Muscle of arm (tissue), 1 donor: ENCODE measurements at regions not wholly inside any gene's neighbourhood (a gene's known extent, or its start where the extent isn't known, plus 50 kb on each side); places are given as distances from the start of the nearest gene placed in this dataset.

ENCODE experiments used
- DNase-seq: peaks from one replicate; pipeline ENCODE4 v3.0.0-alpha.2; 2013

GRCh38 chr14:49240383-49240782 lies 345.8 kb downstream of the RPS29 start:
- DNase-seq: no peak

DNA sequence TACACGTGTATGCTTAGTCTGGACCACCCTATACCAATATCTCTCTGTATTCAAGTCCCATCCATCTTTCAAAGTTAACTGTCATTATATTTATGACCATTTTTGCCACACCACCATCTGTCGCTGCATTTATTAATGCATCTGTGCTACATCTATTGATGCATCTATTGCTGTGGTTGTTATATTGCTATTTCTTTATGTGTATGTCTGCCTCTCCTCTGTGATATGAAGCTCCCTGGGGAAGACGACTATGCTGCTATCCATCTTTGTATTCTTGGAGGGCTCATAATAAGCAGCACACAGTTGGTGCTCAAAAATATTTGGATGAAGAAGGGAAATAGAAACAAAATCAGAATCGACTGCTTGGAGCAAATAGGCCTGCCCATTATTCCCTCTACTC lies 357.6 kb downstream of the RPS29 start:
- DNase-seq: no peak

DNA sequence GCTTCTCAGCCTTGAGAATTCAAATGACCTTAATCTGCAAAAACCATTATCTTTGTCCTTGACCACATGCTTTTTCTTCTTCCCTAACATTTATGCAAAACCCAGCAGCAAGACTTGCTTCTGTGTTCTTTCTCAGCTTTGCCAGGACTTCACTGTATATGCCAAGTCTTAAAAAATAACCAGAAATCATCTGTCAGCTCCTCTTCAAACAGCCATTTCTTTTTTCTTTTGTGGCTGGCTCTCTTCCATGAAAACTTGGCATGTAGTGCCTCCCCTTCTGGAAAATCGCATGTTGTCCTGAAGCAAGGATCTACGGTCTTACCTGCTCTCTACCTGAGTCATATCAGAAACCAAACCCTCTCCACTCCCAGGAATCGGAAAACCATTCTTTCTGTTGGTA lies 364.9 kb downstream of the RPS29 start:
- DNase-seq: no peak

GRCh38 chr14:49220492-49220891 lies 365.7 kb downstream of the RPS29 start:
- no peak for DNase-seq

DNA sequence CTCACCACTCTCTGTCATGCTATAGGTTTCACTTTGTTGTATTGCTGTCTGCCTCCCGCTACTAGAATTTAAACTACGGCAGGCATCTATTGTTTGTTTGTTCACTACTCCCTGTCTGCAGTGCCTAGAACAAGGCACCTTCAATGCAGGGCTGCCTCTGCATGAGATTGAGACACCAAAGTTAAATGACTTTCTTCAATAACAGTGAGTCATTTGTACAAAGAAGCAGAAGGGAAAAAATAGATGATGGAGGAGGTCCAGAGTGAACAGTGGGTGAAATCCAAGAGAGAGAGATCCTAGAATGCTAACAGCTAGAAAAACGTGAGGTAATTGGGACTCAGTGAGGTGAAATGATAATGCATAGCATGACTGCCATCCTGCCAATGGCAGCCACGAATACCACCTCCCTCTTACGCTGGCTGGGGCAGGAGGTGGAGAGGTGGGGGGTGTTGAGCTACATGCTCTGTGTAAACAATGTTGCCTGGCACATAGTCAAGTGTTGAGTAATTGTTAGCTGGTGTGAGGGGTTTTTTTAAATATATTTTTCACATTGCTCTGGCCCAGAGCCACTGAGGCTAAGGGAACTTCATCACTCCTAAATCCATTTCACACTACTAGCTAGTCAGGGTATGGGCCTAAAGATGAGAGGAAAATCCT lies 367.6 kb downstream of the RPS29 start:
- no peak for DNase-seq

- DNase-seq: no peak
Measured at GRCh38 chr14:49212721-49213120, 373.5 kb downstream of the RPS29 start.

- DNase-seq: no peak
Measured at GRCh38 chr14:49209416-49209815, 376.8 kb downstream of the RPS29 start.

DNA sequence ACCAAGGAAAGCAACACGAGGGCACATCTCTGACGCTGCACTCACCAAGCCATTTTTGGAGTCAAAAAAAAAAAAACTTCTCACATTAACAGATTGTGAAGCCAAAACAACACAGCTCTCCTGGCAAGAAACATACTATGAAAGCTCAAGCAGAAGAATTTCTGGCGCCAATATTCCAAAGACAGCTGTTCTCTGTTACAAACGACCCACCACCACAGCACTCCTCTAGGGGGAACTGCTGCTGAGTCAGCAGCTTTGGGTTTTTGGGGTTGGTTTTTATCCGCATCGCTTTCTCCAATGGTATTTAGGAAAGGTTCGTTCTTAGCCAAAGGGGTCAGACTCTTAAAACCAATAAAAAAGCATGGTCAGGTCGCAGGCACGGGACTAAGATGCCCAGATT lies 379.4 kb downstream of the RPS29 start:
- DNase-seq: peak; percentile 47

DNA sequence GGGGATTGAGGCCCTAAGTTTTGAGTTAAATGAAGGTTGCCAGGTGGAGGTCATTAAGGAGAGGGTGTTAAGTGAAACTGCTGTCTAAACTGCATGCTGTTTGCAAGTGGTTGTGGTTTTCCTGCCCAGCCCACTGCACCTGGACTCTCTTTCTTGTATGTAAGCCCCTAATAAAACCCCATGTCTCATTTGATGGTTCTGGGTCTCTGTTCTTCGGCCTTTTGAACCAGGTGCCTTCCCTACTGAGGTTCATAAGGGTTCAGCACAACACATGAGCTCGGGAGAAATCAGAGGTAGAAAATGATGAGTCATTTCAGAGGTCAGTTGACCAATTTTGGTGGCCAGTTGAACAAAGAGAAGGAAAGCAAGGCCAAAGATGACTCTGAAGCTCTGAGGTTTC lies 382.5 kb downstream of the RPS29 start:
- no peak for DNase-seq

GRCh38 chr14:49199159-49199558 lies 387.0 kb downstream of the RPS29 start:
- no peak for DNase-seq

DNA sequence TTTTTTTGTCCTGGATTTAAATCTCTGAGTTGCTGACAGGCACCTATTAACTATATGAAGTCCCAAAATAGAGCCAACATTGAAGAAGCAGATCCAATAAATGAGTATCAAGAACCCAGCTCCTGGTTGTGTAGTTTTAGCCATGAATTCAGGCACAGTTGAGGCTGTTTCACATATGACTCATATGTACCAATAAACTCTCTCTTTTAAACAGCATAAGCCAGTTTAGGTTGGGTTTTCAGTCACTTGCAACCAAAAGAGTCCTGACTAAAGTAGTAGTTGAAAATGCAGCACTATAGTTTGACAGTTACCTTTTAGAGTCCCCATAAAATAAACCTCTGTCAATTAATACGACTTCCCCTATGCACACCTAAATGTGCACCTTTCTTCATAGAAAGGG lies 389.9 kb downstream of the RPS29 start:
- DNase-seq: no peak

GRCh38 chr14:49194067-49194466 lies 392.1 kb downstream of the RPS29 start:
- DNase-seq: peak; percentile 43

GRCh38 chr14:49193332-49194065 lies 392.7 kb downstream of the RPS29 start:
- no peak for DNase-seq

DNA sequence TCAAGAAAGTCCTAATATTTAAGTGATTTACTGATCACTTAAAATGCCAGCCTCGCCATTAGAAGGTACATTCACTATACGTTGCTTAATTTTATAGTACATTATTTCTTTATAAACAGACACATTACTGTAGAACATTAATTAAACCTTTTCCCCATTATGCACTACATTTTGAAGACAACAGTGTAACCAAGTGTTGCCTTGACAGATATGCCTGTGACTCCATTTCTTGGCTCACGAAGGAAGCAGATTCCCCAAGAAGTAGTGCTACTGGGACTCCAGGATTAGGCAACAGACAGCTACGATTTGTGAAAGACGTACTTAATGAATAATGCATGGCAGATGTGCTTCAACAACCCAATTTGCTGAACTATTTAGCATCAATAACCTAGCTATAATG lies 394.8 kb downstream of the RPS29 start:
- DNase-seq: no peak

GRCh38 chr14:49189375-49189774 lies 396.8 kb downstream of the RPS29 start:
- no peak for DNase-seq

DNA sequence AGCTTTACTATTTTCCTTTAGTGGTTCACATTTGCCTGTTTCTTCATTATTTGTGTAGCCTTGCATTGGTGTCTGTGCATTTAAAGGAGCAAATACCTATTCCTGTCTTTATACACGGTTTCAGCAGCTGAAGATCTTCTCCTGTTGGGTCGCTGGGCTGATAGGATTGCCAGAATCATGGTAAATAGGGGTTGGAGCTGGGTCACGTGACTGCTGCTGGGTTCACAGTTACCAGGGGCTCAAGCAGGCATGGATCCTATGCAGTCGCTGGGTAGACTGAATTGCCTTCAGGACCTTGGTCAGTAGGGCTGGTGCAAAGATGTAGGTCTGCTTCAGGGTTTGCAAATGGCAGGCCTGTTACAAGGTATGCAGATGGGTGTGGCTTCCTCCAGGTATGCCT lies 398.4 kb downstream of the RPS29 start:
- no peak for DNase-seq

GRCh38 chr14:49173765-49174373 lies 412.3 kb downstream of the RPS29 start:
- DNase-seq: peak; percentile 48

DNA sequence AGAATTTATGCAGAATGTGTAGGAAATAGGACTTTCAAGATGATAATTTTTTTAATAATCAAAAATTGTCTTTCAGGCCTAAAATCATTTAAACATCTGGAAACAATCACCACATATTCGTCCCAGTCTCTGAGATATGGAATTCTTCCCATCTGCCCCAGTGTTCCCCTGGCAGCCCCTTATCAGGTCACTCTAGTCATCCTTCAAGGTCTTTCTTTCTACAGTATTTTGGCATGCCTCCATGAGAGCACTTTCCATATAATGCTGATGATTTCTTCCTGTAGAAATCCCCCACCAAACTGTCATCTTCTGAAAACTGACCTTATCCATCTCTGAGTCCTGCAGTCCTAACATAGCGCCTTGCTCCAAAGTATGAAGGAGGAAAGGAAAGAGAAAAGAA lies 422.1 kb downstream of the RPS29 start:
- peak; percentile 1 for DNase-seq

GRCh38 chr14:49160983-49161382 lies 425.2 kb downstream of the RPS29 start:
- DNase-seq: no peak

- DNase-seq: no peak
Measured at GRCh38 chr14:49159081-49159480, 427.1 kb downstream of the RPS29 start.

GRCh38 chr14:49139593-49139992 lies 446.6 kb downstream of the RPS29 start:
- DNase-seq: no peak

DNA sequence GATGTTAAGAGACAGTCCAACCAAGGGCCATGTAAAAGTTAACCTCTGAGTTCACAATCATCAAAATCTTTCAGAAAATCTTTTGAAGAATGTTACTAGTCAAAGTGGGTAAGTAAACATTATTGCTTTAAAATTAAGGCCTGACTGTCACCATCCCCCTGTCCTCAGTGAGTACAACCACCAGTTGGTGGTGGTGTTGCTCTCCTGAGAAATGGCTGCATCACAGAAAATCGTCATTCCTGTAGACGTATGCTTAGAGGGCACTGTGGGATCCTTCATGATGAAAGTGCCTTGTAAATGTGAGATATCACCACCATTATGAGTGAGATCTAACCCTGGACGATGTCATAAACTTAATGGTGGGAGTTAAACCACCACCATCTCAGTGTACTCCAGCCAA lies 451.2 kb downstream of the RPS29 start:
- no peak for DNase-seq

- DNase-seq: no peak
Measured at GRCh38 chr14:49121246-49121645, 464.9 kb downstream of the RPS29 start.
